ENCODE measurements at regions not wholly inside any gene's neighbourhood (a gene's known extent, or its start where the extent isn't known, plus 50 kb on each side); places are given as distances from the start of the nearest gene placed in this dataset.

DNA sequence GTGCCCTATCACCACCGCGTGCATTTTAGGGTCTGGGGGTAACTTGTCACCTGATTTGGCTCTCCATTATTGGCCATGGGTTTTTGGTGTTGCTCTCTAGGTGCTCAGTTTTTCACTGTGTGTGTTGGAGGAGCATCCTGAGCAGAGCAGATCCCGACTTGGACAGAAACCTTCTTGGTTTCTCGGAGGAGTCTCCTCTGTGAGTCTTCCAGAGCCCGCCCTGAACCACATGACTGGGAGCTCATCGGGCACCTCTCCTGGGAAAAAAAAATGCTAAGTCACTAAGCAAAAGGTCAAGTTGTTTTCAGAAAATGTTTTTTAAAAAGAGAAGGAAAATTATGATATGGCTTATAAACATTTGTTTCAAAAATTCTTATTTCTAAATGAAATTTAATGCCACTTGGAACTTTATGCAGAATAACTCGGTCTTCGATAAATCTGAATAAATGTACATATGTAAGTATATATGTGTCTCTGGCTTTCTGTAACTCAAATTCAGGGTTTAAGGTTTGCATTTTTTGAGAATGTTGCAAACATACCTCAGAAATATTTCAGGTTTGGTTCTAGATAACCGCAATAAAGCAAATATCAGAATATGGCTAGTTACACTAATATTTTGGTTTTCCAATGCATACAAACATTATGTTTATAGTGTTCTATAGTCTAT, 255.2 kb downstream of the AUH start:
- Mint-ChIP-seq H3K36me3 (ENCODE audit: low read depth) (peaks cover 12% of the 10 kb centered on the region), H3K27ac (no peak overlapping the region), H3K9me3 (peaks cover 13% of the 10 kb centered on the region), H3K4me3 (no peak overlapping the region), H3K27me3 (peaks cover 3% of the 10 kb centered on the region), H3K4me1 (ENCODE audit: low read depth) (peaks cover 29% of the 10 kb centered on the region)
- DNase-seq = no peak
- CTCF ChIA-PET = no interaction called here
- no peak for ATAC-seq
- intact Hi-C loops (cut with micrococcal nuclease) = no loop called here
- POLR2A ChIA-PET = no interaction called here
- TF ChIP-seq, protein P1, sequence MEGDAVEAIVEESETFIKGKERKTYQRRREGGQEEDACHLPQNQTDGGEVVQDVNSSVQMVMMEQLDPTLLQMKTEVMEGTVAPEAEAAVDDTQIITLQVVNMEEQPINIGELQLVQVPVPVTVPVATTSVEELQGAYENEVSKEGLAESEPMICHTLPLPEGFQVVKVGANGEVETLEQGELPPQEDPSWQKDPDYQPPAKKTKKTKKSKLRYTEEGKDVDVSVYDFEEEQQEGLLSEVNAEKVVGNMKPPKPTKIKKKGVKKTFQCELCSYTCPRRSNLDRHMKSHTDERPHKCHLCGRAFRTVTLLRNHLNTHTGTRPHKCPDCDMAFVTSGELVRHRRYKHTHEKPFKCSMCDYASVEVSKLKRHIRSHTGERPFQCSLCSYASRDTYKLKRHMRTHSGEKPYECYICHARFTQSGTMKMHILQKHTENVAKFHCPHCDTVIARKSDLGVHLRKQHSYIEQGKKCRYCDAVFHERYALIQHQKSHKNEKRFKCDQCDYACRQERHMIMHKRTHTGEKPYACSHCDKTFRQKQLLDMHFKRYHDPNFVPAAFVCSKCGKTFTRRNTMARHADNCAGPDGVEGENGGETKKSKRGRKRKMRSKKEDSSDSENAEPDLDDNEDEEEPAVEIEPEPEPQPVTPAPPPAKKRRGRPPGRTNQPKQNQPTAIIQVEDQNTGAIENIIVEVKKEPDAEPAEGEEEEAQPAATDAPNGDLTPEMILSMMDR (IDR thresholded peaks at IDR 0.05) = no peak

DNA sequence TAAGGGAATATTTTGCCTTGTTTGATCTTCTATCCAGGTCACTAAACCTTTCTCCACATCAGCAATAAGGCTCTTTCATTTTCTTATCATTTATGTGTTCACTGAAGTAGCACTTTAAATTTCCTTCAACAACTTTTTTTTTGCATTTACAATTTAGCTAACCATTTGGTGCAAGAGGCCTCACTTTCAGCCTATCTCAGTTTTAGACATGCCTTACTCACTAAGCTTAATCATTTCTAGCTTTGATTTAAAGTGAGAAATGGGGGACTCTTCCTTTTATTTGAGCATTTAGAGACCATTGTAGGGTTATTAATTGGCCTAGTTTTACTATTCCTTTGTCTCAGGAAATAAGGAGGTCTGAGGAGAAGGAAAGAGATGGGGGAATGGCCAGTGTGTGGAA, 250.5 kb downstream of the AUH start:
- intact Hi-C loops (cut with micrococcal nuclease) = no loop called here
- TF ChIP-seq, protein P1 (IDR thresholded peaks at IDR 0.05) = no peak
- no peak overlapping the region for H3K4me3 Mint-ChIP-seq
- CTCF ChIA-PET = interaction anchor here (1.1 kb wide), 1 partner anchor 196 kb away, joined by 3 read pairs; no protein-coding TSS in a partner anchor
- no peak overlapping the region for H3K27ac Mint-ChIP-seq
- DNase-seq = no peak
- H3K4me1 Mint-ChIP-seq (ENCODE audit: low read depth) = peaks cover 7% of the 10 kb centered on the region
- no peak for ATAC-seq
- H3K36me3 Mint-ChIP-seq (ENCODE audit: low read depth) = peaks cover 10% of the 10 kb centered on the region
- H3K27me3 Mint-ChIP-seq = peaks cover 5% of the 10 kb centered on the region
- H3K9me3 Mint-ChIP-seq = peaks cover 13% of the 10 kb centered on the region
- POLR2A ChIA-PET = interaction anchor here (0.6 to 1.2 kb wide), 3 partner anchors 22 to 83 kb away, joined by 3 read pairs; no protein-coding TSS in a partner anchor

DNA sequence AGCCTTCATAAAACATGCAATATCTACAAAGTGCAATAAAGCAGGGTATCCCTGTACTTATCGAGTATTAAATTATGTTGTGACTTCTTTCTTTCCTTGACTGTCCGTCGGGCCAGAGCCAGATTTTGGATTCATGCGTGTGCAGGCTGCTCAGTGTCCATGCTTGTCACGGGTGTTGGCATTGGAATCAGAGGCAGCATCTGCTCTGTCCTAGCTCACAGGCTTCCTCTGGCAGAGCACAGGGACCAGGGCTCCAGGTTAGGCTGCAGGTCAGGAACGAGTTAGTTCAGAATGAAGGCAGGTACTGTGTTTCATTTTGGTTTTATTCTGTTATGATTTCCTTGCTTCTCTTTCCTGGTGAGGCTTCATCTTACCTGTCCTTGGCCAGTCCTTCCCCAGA, 249.8 kb downstream of the AUH start:
- intact Hi-C loops (cut with micrococcal nuclease) = no loop called here
- Mint-ChIP-seq H3K27ac (no peak overlapping the region), H3K4me3 (no peak overlapping the region), H3K4me1 (ENCODE audit: low read depth) (peaks cover 7% of the 10 kb centered on the region), H3K27me3 (peaks cover 10% of the 10 kb centered on the region), H3K36me3 (ENCODE audit: low read depth) (peaks cover 10% of the 10 kb centered on the region), H3K9me3 (peaks cover 13% of the 10 kb centered on the region)
- POLR2A ChIA-PET = interaction anchor here (0.7 to 1.2 kb wide), 3 partner anchors 12 to 231 kb away, joined by 3 read pairs; no protein-coding TSS in a partner anchor
- no peak for ATAC-seq
- no peak for DNase-seq
- TF ChIP-seq, protein P1 (IDR thresholded peaks at IDR 0.05) = no peak
- CTCF ChIA-PET = interaction anchor here (1.1 to 1.7 kb wide), 2 partner anchors 12 to 197 kb away, joined by 3 to 5 read pairs; no protein-coding TSS in a partner anchor

DNA sequence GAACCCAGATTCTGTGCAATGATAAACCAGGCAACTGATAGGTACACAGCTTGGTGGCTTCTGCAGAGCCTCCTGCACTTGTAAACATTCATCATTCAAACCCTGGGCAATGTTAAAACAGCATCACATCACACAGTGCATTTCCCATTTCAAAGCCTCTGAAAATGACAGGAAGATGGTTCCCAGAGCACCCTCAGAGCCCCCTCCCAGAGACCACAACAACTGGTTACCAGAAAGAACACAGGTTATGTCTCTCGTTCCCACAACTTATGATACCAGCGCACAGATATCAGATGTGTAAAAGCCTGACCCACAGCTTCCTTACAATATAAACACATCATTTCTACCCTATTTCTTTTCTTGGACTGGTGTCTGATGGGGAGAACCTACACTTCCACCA, 248.7 kb downstream of the AUH start:
- Mint-ChIP-seq H3K4me1 (ENCODE audit: low read depth) (peaks cover 7% of the 10 kb centered on the region), H3K27ac (no peak overlapping the region), H3K27me3 (peaks cover 10% of the 10 kb centered on the region), H3K9me3 (peaks cover 13% of the 10 kb centered on the region), H3K4me3 (no peak overlapping the region), H3K36me3 (ENCODE audit: low read depth) (peaks cover 10% of the 10 kb centered on the region)
- ChIA-PET CTCF (interaction anchor here (1.0 to 1.7 kb wide), 3 partner anchors 13 to 34 kb away, joined by 3 to 5 read pairs (median 3); no protein-coding TSS in a partner anchor), POLR2A (interaction anchor here (1.2 kb wide), 1 partner anchor 13 kb away, joined by 3 read pairs; no protein-coding TSS in a partner anchor)
- TF ChIP-seq, protein P1 (IDR thresholded peaks at IDR 0.05) = no peak
- intact Hi-C loops (cut with micrococcal nuclease) = no loop called here
- ATAC-seq (no peak), DNase-seq (no peak)

DNA sequence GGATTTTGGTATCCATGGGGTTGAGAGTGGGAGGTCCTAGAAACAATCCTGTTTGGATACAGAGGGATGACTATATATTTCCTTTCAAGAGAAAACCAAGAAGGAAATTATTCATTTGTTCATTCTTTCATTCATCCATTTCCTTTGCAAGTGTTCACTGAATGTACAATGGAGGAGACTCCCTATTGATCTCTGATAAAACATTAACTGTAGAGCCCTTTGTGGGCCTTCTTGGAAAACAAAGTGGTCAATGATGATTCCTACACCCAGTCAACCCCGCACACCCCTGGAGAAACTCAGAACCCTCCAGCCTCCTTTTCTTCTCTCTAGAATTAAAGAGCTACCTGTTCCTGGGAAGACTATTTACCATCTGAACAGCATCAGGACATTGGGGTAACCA, 247.3 kb downstream of the AUH start:
- ChIA-PET CTCF (no interaction called here), POLR2A (interaction anchor here (0.9 kb wide), 1 partner anchor 17 kb away, joined by 3 read pairs; no protein-coding TSS in a partner anchor)
- intact Hi-C loops (cut with micrococcal nuclease) = no loop called here
- no peak for DNase-seq
- Mint-ChIP-seq H3K4me1 (ENCODE audit: low read depth) (peaks cover 10% of the 10 kb centered on the region), H3K36me3 (ENCODE audit: low read depth) (peaks cover 10% of the 10 kb centered on the region), H3K27ac (no peak overlapping the region), H3K9me3 (peaks cover 13% of the 10 kb centered on the region), H3K4me3 (no peak overlapping the region), H3K27me3 (peaks cover 21% of the 10 kb centered on the region)
- ATAC-seq = no peak
- TF ChIP-seq, protein P1 (IDR thresholded peaks at IDR 0.05) = no peak

Measured in activated CD8-positive, alpha-beta T cell treated with anti-CD3 and anti-CD28 coated beads for 36 hours (primary cell).